Loucy (cell line): ENCODE measurements at regions not wholly inside any gene's neighbourhood (a gene's known extent, or its start where the extent isn't known, plus 50 kb on each side); places are given as distances from the start of the nearest gene placed in this dataset.

Experiments used
- H2AFZ ChIP-seq: fragments of 200-600 bp; sonication (generic); 2 replicates; pipeline ENCODE4 v1.6.0; 2016; ENCODE audit warnings: antibody characterized with exemption, mild to moderate bottlenecking, low read length, moderate library complexity
- H3F3A ChIP-seq: fragments of 200-600 bp; 2 replicates; pipeline ENCODE4 v1.6.0; 2016; ENCODE audit warnings: antibody characterized with exemption, low read depth, mild to moderate bottlenecking
- H3K27me3 ChIP-seq: fragments of 200-600 bp; sonication (generic); 2 replicates; pipeline ENCODE4 v1.6.1; 2014; ENCODE audit warnings: low read length, mild to moderate bottlenecking; ENCODE audit not compliant: insufficient read depth, poor library complexity, severe bottlenecking
- H3K36me3 ChIP-seq: fragments of 200-600 bp; sonication (generic); 2 replicates; pipeline ENCODE4 v1.6.1; 2016; ENCODE audit warnings: low read length; ENCODE audit not compliant: insufficient read depth
- H3K4me1 ChIP-seq: fragments of 200-600 bp; sonication (generic); 2 replicates; pipeline ENCODE4 v1.5.1; 2014; ENCODE audit warnings: low read length, mild to moderate bottlenecking; ENCODE audit not compliant: insufficient read depth, poor library complexity, severe bottlenecking
- H3K4me2 ChIP-seq: fragments of 200-600 bp; sonication (generic); 2 replicates; pipeline ENCODE4 v1.6.0; 2014; ENCODE audit warnings: antibody characterized with exemption, low read length, low read depth, mild to moderate bottlenecking; ENCODE audit not compliant: poor library complexity, severe bottlenecking
- H3K4me3 ChIP-seq: fragments of 200-600 bp; sonication (generic); 2 replicates; pipeline ENCODE4 v1.5.1; 2014; ENCODE audit warnings: low read length, mild to moderate bottlenecking, mixed read lengths; ENCODE audit not compliant: poor library complexity, severe bottlenecking
- H3K79me2 ChIP-seq: fragments of 200-600 bp; sonication (generic); 2 replicates; pipeline ENCODE4 v1.6.1; 2014; ENCODE audit warnings: low read length; ENCODE audit not compliant: insufficient read depth
- H3K9ac ChIP-seq: fragments of 200-600 bp; sonication (generic); 2 replicates; pipeline ENCODE4 v1.6.0; 2014; ENCODE audit warnings: mild to moderate bottlenecking, low read depth, low read length, moderate library complexity; ENCODE audit not compliant: poor library complexity, severe bottlenecking
- H3K9me2 ChIP-seq: fragments of 200-600 bp; sonication (generic); replicated peaks from 2 replicates; pipeline ENCODE4 v1.6.1; 2016; ENCODE audit warnings: low read depth, low read length, mixed read lengths
- H3K9me3 ChIP-seq: fragments of 200-600 bp; sonication (generic); 2 replicates; pipeline ENCODE4 v1.6.1; 2014; ENCODE audit warnings: mild to moderate bottlenecking, antibody characterized with exemption, low read length, low read depth; ENCODE audit not compliant: insufficient read depth
- H4K20me1 ChIP-seq: fragments of 200-600 bp; sonication (generic); 2 replicates; pipeline ENCODE4 v1.6.0; 2014; ENCODE audit warnings: antibody characterized with exemption, low read length, mild to moderate bottlenecking; ENCODE audit not compliant: insufficient read depth, poor library complexity, severe bottlenecking
- CTCF ChIP-seq: fragments of 200-600 bp; sonication (generic); conservative IDR thresholded peaks from 2 replicates; pipeline ENCODE4 v1.5.1; 2014; ENCODE audit warnings: mild to moderate bottlenecking, antibody characterized with exemption, low read length
- EZH2phosphoT487 ChIP-seq: fragments of 200-600 bp; IDR thresholded peaks from 2 replicates; pipeline ENCODE4 v1.6.1; 2018; ENCODE audit warnings: antibody characterized with exemption, mild to moderate bottlenecking, moderate library complexity, borderline replicate concordance

- Histone ChIP-seq H3K27me3 (no peaks in the 10 kb centered on the region), H3K9ac (no peak overlapping the region), H4K20me1 (no peaks in the 10 kb centered on the region), H3K4me3 (no peak overlapping the region), H2AFZ (no peak overlapping the region), H3K9me3 (no peaks in the 10 kb centered on the region), H3K79me2 (no peaks in the 10 kb centered on the region), H3K36me3 (no peaks in the 10 kb centered on the region), H3K9me2 (no peaks in the 10 kb centered on the region), H3K4me1 (no peaks in the 10 kb centered on the region), H3F3A (no peaks in the 10 kb centered on the region), H3K4me2 (no peak overlapping the region)
- no peak for TF ChIP-seq EZH2phosphoT487
- no peak for TF ChIP-seq CTCF
Measured at GRCh38 chr2:167383610-167384194, 495.4 kb downstream of the XIRP2 start.

GRCh38 chr2:167381349-167381748, 493.1 kb downstream of the XIRP2 start:
- H2AFZ ChIP-seq, result no peak overlapping the region
- H3K27me3 ChIP-seq, result no peaks in the 10 kb centered on the region
- H4K20me1 ChIP-seq, result no peaks in the 10 kb centered on the region
- H3K9me2 ChIP-seq, result no peaks in the 10 kb centered on the region
- TF ChIP-seq CTCF (no peak), EZH2phosphoT487 (no peak)
- H3K4me2 ChIP-seq, result no peak overlapping the region
- H3K36me3 ChIP-seq, result no peaks in the 10 kb centered on the region
- no peaks in the 10 kb centered on the region for H3F3A ChIP-seq
- no peak overlapping the region for H3K9ac ChIP-seq
- H3K79me2 ChIP-seq, result no peaks in the 10 kb centered on the region
- no peaks in the 10 kb centered on the region for H3K4me1 ChIP-seq
- H3K9me3 ChIP-seq, result no peaks in the 10 kb centered on the region
- H3K4me3 ChIP-seq, result no peak overlapping the region

GRCh38 chr2:167380555-167380954, 492.3 kb downstream of the XIRP2 start:
- H3K4me2 ChIP-seq, result no peak overlapping the region
- no peak overlapping the region for H2AFZ ChIP-seq
- no peaks in the 10 kb centered on the region for H3F3A ChIP-seq
- no peaks in the 10 kb centered on the region for H3K9me3 ChIP-seq
- TF ChIP-seq EZH2phosphoT487 (no peak), CTCF (no peak)
- H3K9me2 ChIP-seq, result no peaks in the 10 kb centered on the region
- H3K9ac ChIP-seq, result no peak overlapping the region
- no peaks in the 10 kb centered on the region for H4K20me1 ChIP-seq
- no peaks in the 10 kb centered on the region for H3K79me2 ChIP-seq
- no peaks in the 10 kb centered on the region for H3K36me3 ChIP-seq
- no peaks in the 10 kb centered on the region for H3K4me1 ChIP-seq
- H3K4me3 ChIP-seq, result no peak overlapping the region
- no peaks in the 10 kb centered on the region for H3K27me3 ChIP-seq
